ENCODE measurements at regions not wholly inside any gene's neighbourhood (a gene's known extent, or its start where the extent isn't known, plus 50 kb on each side); places are given as distances from the start of the nearest gene placed in this dataset.

DNA sequence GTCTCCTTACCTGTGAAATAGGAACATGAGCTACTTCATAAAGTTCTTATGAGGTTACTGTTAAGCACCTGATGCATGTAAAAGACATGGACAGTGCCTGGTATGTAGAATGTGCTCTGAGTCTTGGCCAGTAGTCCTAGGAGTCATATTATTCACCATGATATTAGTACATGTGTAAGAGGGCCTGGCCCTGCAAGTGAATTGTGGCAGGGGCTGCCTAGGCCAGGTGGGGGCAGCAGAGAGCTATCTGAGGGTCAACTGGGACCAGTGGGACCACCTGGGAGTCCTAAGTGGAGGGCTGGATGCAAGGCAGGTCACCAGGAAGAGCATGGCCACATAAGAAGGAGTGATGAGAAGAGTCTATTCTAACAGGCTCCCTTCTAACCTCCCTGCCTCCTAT lies 529.5 kb downstream of the SOX6 start:
- H4K20me1 ChIP-seq (ENCODE audit: insufficient read depth), result no peaks in the 10 kb centered on the region
- H3K27me3 ChIP-seq (ENCODE audit: insufficient read depth, low read length), result 0 out of 2 replicates have a peak, but pooled peaks cover 5% of the 10 kb centered on the region
- H3K9me2 ChIP-seq (ENCODE audit: insufficient read depth), result no peaks in the 10 kb centered on the region
- no peak overlapping the region for H3K27ac ChIP-seq (ENCODE audit: low read depth, low read length)
- no peak overlapping the region for H3K4me3 ChIP-seq (replicated peaks in 1 of 2; ENCODE audit: low read depth in 1 of 2, low read length in 2 of 2)
- intact Hi-C loops (cut with micrococcal nuclease), result no loop called here
- H3K4me1 ChIP-seq (ENCODE audit: control insufficient read depth in 1 of 2, insufficient read depth in 2 of 2, low read length in 2 of 2), result no peaks in the 10 kb centered on the region
- TF ChIP-seq TCF7L2 (IDR thresholded peaks at IDR 0.05; ENCODE audit: borderline replicate concordance, extremely low read depth, insufficient read depth, insufficient read length), result no peak
- TF ChIP-seq POLR2AphosphoS5 (IDR thresholded peaks at IDR 0.05; ENCODE audit: low read depth, low read length), result no peak
- TF ChIP-seq ELF1 (IDR thresholded peaks at IDR 0.05; ENCODE audit: borderline replicate concordance, low read depth), result no peak
- no peak for TF ChIP-seq ZFX (IDR thresholded peaks at IDR 0.05)
- TF ChIP-seq RAD21 (IDR thresholded peaks at IDR 0.05; ENCODE audit: low read depth), result peak; percentile 50; the same call in 1 of the 2 replicates
- TF ChIP-seq POLR2A (IDR thresholded peaks at IDR 0.05; ENCODE audit: borderline replicate concordance, extremely low read depth, insufficient read depth, insufficient read length), result no peak
- peak in 2 of 3 experiments; percentile 77 to 79; a peak in 4 of 6 replicates for TF ChIP-seq CTCF (IDR thresholded peaks at IDR 0.05 in 2 of 3, conservative IDR thresholded peaks at IDR 0.05 in 1 of 3; ENCODE audit: borderline replicate concordance in 1 of 3, insufficient read depth in 1 of 3, low read depth in 2 of 3, low read length in 2 of 3)
- no peaks in the 10 kb centered on the region for H3K9me3 ChIP-seq (ENCODE audit: control insufficient read depth in 1 of 2, insufficient read depth in 1 of 2, low read depth in 1 of 2, low read length in 2 of 2)
- no peak overlapping the region for H3K9ac ChIP-seq (ENCODE audit: low read length)
- H2AFZ ChIP-seq (ENCODE audit: low read depth, low read length, poor library complexity, severe bottlenecking), result no peak overlapping the region
- peak; percentile 4 for DNase-seq (ENCODE audit: low read depth, low spot score)
- H3K79me2 ChIP-seq (ENCODE audit: insufficient read depth, low read length), result no peaks in the 10 kb centered on the region
- no TSS peak for BruUV-seq (replicated peaks)
- H3K4me2 ChIP-seq (ENCODE audit: low read length), result no peak overlapping the region
- no peaks in the 10 kb centered on the region for H3K36me3 ChIP-seq (ENCODE audit: control insufficient read depth in 1 of 2, insufficient read depth in 2 of 2, low read length in 2 of 2)
- ChIA-PET POLR2A (no interaction called here), CTCF (interaction anchor here (0.8 to 1.3 kb wide), 3 partner anchors 13 to 177 kb away, joined by 3 read pairs; no protein-coding TSS in a partner anchor), RAD21 (ENCODE audit: low non-redundant PET in 1 of 2, low total read pairs in 2 of 2, uncharacterized antibody in 2 of 2, unreplicated experiment in 2 of 2) (no interaction called here)
- ATAC-seq, result peak; percentile 84

DNA sequence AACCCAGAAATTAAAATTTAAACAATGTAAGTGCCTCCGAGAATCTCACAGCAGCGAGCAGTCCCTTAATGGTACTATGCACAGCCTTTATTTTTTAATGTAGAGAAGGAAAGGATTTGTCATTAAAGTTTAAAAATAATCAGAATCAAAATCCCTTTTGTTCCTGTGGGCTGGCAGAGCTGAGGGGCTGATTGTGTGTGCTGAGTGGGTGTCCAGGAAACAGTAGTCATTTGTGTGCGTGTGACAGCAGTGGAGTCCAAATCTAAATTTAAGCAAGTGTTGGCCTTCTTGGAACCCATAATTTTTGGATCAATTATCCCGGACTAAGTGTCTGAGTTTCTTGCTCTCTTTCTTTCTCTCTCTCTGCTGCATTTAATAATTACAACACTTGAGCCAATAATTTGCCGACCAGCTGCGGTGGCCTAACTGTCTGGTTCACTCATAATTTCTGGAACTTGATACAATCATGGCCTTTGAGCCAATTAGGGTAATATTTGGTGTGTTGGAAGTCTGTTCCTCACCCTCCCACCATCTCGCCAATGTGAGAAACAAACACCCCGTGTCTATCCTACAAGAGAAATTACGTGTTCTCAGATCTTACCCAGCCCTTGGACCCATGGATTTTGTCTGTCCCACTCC lies 528.0 kb downstream of the SOX6 start:
- RAD21 ChIA-PET (ENCODE audit: low non-redundant PET in 1 of 2, low total read pairs in 2 of 2, uncharacterized antibody in 2 of 2, unreplicated experiment in 2 of 2), result no interaction called here
- no peak overlapping the region for H3K4me3 ChIP-seq (replicated peaks in 1 of 2; ENCODE audit: low read depth in 1 of 2, low read length in 2 of 2)
- BruUV-seq (replicated peaks), result no TSS peak

More for the DNA sequence above, 528.0 kb downstream of the SOX6 start:
- no peaks in the 10 kb centered on the region for H4K20me1 ChIP-seq (ENCODE audit: insufficient read depth)
- H3K27ac ChIP-seq (ENCODE audit: low read depth, low read length), result no peak overlapping the region
- TF ChIP-seq EGR1 (IDR thresholded peaks at IDR 0.05; ENCODE audit: low read depth) (no peak), SIN3A (IDR thresholded peaks at IDR 0.05; ENCODE audit: low read depth) (no peak), RAD21 (IDR thresholded peaks at IDR 0.05; ENCODE audit: low read depth) (no peak), POLR2A (IDR thresholded peaks at IDR 0.05; ENCODE audit: borderline replicate concordance, extremely low read depth, insufficient read depth, insufficient read length) (no peak)
- no peaks in the 10 kb centered on the region for H3K36me3 ChIP-seq (ENCODE audit: control insufficient read depth in 1 of 2, insufficient read depth in 2 of 2, low read length in 2 of 2)
- ATAC-seq (no peak), DNase-seq (ENCODE audit: low read depth, low spot score) (no peak)
- no peaks in the 10 kb centered on the region for H3K9me3 ChIP-seq (ENCODE audit: control insufficient read depth in 1 of 2, insufficient read depth in 1 of 2, low read depth in 1 of 2, low read length in 2 of 2)
- no peak overlapping the region for H3K4me2 ChIP-seq (ENCODE audit: low read length)
- no peak overlapping the region for H2AFZ ChIP-seq (ENCODE audit: low read depth, low read length, poor library complexity, severe bottlenecking)
- no peaks in the 10 kb centered on the region for H3K9me2 ChIP-seq (ENCODE audit: insufficient read depth)
- no peaks in the 10 kb centered on the region for H3K79me2 ChIP-seq (ENCODE audit: insufficient read depth, low read length)
- peaks cover 13% of the 10 kb centered on the region; the same call in 1 of the 2 replicates for H3K27me3 ChIP-seq (ENCODE audit: insufficient read depth, low read length)
- ChIA-PET CTCF (no interaction called here), POLR2A (no interaction called here)
- H3K4me1 ChIP-seq (ENCODE audit: control insufficient read depth in 1 of 2, insufficient read depth in 2 of 2, low read length in 2 of 2), result no peaks in the 10 kb centered on the region
- intact Hi-C loops (cut with micrococcal nuclease), result no loop called here
- H3K9ac ChIP-seq (ENCODE audit: low read length), result no peak overlapping the region

Data from HCT116 (cell line).